ENCODE measurements at regions not wholly inside any gene's neighbourhood (a gene's known extent, or its start where the extent isn't known, plus 50 kb on each side); places are given as distances from the start of the nearest gene placed in this dataset.

DNA sequence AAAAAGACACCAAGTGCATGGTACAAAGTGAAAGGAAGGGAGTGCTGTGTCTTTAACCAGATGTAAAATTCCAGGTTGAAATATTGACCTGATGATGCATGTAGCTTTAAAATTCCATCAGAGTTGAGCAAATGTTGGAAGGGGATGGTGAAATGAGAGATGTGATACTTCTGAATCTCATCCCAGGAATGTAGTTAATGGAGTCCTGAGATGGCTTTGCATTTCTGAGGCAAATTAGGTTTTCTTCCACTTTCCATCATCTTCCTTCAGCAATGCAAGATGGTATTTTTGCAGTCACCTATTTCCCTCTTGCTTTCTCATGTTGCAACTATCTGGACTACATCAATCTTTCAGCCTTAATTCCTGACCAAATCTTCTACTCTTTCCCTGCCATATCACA, 194.1 kb upstream of the MIR17HG start:
- Histone ChIP-seq H3K27ac (replicated peaks) (no peak overlapping the region), H3K4me3 (replicated peaks; ENCODE audit: insufficient read depth, low read length) (no peak overlapping the region), H3K27me3 (ENCODE audit: insufficient read depth, poor library complexity, severe bottlenecking) (peaks cover 3% of the 10 kb centered on the region)
- DNase-seq (ENCODE audit: low read depth in 1 of 2, low spot score in 1 of 2): no peak
- TF ChIP-seq SPI1 (IDR thresholded peaks at IDR 0.05; ENCODE audit: borderline replicate concordance, low read depth) (no peak), POLR2AphosphoS5 (IDR thresholded peaks at IDR 0.05; ENCODE audit: low read depth) (no peak), GABPA (IDR thresholded peaks at IDR 0.05; ENCODE audit: low read depth) (no peak)
- TF ChIP-seq, protein P1, sequence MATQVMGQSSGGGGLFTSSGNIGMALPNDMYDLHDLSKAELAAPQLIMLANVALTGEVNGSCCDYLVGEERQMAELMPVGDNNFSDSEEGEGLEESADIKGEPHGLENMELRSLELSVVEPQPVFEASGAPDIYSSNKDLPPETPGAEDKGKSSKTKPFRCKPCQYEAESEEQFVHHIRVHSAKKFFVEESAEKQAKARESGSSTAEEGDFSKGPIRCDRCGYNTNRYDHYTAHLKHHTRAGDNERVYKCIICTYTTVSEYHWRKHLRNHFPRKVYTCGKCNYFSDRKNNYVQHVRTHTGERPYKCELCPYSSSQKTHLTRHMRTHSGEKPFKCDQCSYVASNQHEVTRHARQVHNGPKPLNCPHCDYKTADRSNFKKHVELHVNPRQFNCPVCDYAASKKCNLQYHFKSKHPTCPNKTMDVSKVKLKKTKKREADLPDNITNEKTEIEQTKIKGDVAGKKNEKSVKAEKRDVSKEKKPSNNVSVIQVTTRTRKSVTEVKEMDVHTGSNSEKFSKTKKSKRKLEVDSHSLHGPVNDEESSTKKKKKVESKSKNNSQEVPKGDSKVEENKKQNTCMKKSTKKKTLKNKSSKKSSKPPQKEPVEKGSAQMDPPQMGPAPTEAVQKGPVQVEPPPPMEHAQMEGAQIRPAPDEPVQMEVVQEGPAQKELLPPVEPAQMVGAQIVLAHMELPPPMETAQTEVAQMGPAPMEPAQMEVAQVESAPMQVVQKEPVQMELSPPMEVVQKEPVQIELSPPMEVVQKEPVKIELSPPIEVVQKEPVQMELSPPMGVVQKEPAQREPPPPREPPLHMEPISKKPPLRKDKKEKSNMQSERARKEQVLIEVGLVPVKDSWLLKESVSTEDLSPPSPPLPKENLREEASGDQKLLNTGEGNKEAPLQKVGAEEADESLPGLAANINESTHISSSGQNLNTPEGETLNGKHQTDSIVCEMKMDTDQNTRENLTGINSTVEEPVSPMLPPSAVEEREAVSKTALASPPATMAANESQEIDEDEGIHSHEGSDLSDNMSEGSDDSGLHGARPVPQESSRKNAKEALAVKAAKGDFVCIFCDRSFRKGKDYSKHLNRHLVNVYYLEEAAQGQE (IDR thresholded peaks at IDR 0.05; ENCODE audit: insufficient replicate concordance, low read depth): no peak
- TF ChIP-seq, protein P2, sequence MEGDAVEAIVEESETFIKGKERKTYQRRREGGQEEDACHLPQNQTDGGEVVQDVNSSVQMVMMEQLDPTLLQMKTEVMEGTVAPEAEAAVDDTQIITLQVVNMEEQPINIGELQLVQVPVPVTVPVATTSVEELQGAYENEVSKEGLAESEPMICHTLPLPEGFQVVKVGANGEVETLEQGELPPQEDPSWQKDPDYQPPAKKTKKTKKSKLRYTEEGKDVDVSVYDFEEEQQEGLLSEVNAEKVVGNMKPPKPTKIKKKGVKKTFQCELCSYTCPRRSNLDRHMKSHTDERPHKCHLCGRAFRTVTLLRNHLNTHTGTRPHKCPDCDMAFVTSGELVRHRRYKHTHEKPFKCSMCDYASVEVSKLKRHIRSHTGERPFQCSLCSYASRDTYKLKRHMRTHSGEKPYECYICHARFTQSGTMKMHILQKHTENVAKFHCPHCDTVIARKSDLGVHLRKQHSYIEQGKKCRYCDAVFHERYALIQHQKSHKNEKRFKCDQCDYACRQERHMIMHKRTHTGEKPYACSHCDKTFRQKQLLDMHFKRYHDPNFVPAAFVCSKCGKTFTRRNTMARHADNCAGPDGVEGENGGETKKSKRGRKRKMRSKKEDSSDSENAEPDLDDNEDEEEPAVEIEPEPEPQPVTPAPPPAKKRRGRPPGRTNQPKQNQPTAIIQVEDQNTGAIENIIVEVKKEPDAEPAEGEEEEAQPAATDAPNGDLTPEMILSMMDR (IDR thresholded peaks at IDR 0.05; ENCODE audit: insufficient read depth, low read length): no peak

DNA sequence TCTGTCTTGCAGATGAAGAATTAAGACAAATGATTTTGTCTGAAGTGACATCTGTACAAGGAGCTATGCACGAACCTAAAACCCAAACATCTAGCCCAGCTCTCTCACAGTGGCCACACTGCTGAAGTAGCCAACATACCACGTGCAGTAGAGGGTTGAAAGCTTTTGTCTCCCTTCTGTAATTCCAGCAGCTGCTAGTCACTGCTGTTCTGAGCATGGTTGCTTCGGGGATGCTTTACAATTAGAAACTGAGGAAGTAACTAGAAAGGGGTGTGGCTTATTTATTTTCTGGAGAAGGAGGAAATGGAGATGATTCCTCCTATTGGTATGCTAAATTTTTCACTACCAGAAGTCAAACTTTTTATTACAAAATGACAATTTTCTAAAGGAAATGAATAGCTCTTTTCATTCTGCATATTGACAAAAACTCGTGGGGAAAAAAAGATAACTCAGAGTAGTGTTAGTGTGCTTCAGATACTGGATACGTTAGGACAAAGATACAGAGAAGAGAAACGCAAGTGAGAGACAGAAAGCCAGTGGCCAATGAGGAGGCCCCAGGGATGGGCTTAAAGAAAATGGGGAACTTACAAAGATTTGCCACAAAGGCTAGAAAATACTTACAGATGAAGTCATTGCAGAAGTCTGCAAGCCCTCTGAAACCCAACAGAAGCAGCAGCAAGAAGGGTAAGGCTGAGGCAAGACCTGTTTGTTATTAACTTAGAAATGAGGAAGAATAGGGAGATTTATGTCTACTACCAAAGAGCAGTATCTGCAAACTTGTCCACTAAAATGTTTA, 192.7 kb upstream of the MIR17HG start:
- Histone ChIP-seq H3K4me3 (replicated peaks; ENCODE audit: insufficient read depth, low read length) (no peak overlapping the region), H3K27me3 (ENCODE audit: insufficient read depth, poor library complexity, severe bottlenecking) (peaks cover 10% of the 10 kb centered on the region), H3K27ac (replicated peaks) (no peak overlapping the region)
- no peak for TF ChIP-seq POLR2AphosphoS5 (IDR thresholded peaks at IDR 0.05; ENCODE audit: low read depth)
- TF ChIP-seq, protein P1 (IDR thresholded peaks at IDR 0.05; ENCODE audit: insufficient replicate concordance, low read depth): no peak
- TF ChIP-seq GABPA (IDR thresholded peaks at IDR 0.05; ENCODE audit: low read depth): no peak
- TF ChIP-seq, protein P2 (IDR thresholded peaks at IDR 0.05; ENCODE audit: insufficient read depth, low read length): no peak
- no peak for TF ChIP-seq SPI1 (IDR thresholded peaks at IDR 0.05; ENCODE audit: borderline replicate concordance, low read depth)
- peak in 1 of 2 experiments; percentile 58 for DNase-seq (ENCODE audit: low read depth in 1 of 2, low spot score in 1 of 2)

DNA sequence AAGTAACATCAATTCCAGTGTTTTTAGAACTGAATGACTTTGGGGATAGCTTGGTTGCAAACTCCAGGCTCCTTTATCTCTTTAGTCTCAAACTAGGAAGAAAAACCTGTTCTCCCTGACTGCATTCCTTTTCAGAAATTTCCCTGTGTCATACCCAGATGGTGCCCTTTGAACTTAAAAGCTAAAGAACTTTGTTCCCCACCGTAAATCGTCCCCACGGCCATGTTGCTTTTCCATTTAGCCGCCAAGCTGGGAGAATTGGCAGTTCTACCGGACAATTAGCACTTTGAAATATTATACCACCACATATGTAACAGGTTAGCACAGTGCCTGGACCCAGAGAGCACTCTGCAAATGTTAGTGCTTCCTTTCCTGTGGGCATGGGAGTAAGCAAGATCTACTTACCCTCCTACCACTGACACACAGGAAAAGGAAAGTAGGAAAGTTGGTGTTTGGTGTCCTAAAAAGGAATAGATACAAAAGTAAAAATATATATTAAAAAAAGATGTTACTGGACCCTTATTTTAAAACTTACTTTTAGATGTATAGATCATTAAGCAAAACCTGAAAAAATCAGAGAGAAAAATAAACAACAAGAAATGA, 191.9 kb upstream of the MIR17HG start:
- Histone ChIP-seq H3K27me3 (ENCODE audit: insufficient read depth, poor library complexity, severe bottlenecking) (peaks cover 10% of the 10 kb centered on the region), H3K4me3 (replicated peaks; ENCODE audit: insufficient read depth, low read length) (no peak overlapping the region), H3K27ac (replicated peaks) (no peak overlapping the region)
- TF ChIP-seq, protein P1 (IDR thresholded peaks at IDR 0.05; ENCODE audit: insufficient replicate concordance, low read depth): no peak
- TF ChIP-seq GABPA (IDR thresholded peaks at IDR 0.05; ENCODE audit: low read depth): no peak
- TF ChIP-seq SPI1 (IDR thresholded peaks at IDR 0.05; ENCODE audit: borderline replicate concordance, low read depth): no peak
- TF ChIP-seq POLR2AphosphoS5 (IDR thresholded peaks at IDR 0.05; ENCODE audit: low read depth): no peak
- TF ChIP-seq, protein P2 (IDR thresholded peaks at IDR 0.05; ENCODE audit: insufficient read depth, low read length): no peak
- DNase-seq (ENCODE audit: low read depth in 1 of 2, low spot score in 1 of 2): no peak
